Activated T-helper 17 cell treated with anti-CD3 and anti-CD28 coated beads, Interleukin-2, amount 50 U/mL, for 72 hours (primary cell): ENCODE measurements at regions not wholly inside any gene's neighbourhood (a gene's known extent, or its start where the extent isn't known, plus 50 kb on each side); places are given as distances from the start of the nearest gene placed in this dataset.
A peak's percentile ranks its signal among the peaks of the same experiment; 100 is the strongest.

ENCODE experiments used
- ATAC-seq: fragments of 150-1000 bp; cut with Tn5 transposase; replicated peaks from 2 replicates; pipeline ENCODE4 v1.10.0; 2021; ENCODE audit warnings: mild to moderate bottlenecking, moderate library complexity
- H3K27ac Mint-ChIP-seq: one replicate; pipeline ENCODE4 v1.8.0; 2022; ENCODE audit warnings: mixed read lengths
- H3K27me3 Mint-ChIP-seq: one replicate; pipeline ENCODE4 v1.8.0; 2022; ENCODE audit warnings: mixed read lengths
- H3K36me3 Mint-ChIP-seq: one replicate; pipeline ENCODE4 v1.8.0; 2022; ENCODE audit warnings: low read depth, mild to moderate bottlenecking, mixed read lengths
- H3K4me1 Mint-ChIP-seq: one replicate; pipeline ENCODE4 v1.8.0; 2022; ENCODE audit warnings: mixed read lengths
- H3K4me3 Mint-ChIP-seq: one replicate; pipeline ENCODE4 v1.8.0; 2022; ENCODE audit warnings: mild to moderate bottlenecking, mixed read lengths
- H3K9me3 Mint-ChIP-seq: one replicate; pipeline ENCODE4 v1.8.0; 2022; ENCODE audit warnings: mixed read lengths

DNA sequence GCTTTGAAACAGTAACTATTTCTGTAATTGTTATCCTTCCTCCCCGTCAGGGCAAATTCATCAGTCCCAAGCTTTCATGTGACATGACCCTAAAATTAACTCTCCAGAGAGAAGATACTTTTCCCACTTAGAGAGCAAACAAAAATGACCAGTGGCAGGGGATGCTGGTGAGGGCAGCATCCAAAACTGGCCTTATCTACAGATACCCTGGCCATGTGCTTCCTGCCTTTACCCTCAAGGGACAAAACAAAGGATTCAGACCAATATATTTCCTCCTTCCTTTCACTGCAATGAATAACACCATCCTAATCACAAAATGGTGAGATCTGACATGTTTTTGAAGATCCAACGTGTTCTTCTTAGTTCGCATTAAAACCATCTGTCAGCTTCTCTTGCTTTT lies 267.2 kb downstream of the MAN2A1 start:
- Mint-ChIP-seq H3K9me3 (no peaks in the 10 kb centered on the region), H3K36me3 (no peaks in the 10 kb centered on the region), H3K4me1 (no peaks in the 10 kb centered on the region), H3K4me3 (no peak overlapping the region), H3K27ac (no peak overlapping the region), H3K27me3 (no peaks in the 10 kb centered on the region)
- ATAC-seq = no peak

DNA sequence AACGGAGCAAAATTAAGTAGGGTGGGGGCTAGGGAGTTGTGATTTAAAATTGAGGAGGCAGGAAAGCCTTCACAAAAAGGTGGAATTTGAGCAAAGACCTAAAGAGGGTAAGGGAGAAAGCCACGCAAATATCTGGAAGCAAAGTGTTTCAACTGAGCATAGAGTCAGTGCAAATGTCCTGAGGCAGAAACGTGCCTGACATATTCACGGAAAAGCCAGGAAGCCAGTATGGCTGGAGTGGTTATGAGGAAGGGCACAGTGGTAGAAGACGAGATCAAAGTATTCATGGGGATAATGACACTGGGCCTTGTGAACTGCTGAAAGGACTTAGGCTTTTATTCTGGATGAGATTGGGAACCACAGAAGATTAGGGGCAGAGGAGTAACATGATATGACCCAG lies 268.4 kb downstream of the MAN2A1 start:
- Mint-ChIP-seq H3K9me3 (no peaks in the 10 kb centered on the region), H3K4me3 (no peak overlapping the region), H3K36me3 (no peaks in the 10 kb centered on the region), H3K4me1 (no peaks in the 10 kb centered on the region), H3K27ac (no peak overlapping the region), H3K27me3 (no peaks in the 10 kb centered on the region)
- no peak for ATAC-seq

DNA sequence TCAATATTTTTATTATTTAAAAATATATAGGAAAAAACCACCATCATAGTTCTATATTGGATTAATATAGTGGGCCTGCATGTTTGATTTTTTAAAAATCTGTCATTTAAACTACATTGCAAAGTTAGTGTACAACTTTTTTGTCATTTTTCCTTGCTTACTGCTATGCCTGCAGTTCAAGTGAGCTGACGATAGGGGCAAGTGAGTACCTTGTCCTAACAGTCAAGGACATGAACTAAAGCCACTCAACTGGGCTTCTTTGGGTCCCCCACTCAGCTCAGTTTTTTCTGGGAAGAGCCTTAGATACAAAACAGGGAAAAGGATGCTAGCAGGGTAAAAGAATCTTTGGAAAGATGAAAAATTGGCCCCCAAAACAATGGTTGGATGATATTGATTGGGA lies 269.9 kb downstream of the MAN2A1 start:
- no peak for ATAC-seq
- Mint-ChIP-seq H3K9me3 (no peaks in the 10 kb centered on the region), H3K4me1 (no peaks in the 10 kb centered on the region), H3K36me3 (no peaks in the 10 kb centered on the region), H3K27ac (no peak overlapping the region), H3K4me3 (no peak overlapping the region), H3K27me3 (no peaks in the 10 kb centered on the region)

DNA sequence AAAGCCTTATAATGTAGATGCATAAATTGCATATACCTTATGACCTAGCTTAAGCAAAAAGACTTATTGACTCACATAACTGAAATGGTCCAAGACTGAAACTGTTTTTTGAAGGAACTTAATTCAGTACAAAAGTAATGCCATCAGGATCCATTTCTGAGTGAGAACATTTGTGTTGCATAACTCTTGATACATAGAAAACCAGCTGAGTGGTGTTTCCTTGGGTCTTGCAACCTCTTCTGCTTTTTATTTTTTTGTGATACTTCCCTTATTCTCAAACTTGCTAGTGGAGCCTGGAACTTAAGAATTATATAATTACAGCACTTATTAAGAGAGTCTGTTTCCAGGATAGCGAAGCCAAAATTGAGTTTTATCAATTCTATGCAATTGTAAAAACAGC lies 272.0 kb downstream of the MAN2A1 start:
- Mint-ChIP-seq H3K9me3 (no peaks in the 10 kb centered on the region), H3K27me3 (no peaks in the 10 kb centered on the region), H3K27ac (no peak overlapping the region), H3K36me3 (no peaks in the 10 kb centered on the region), H3K4me1 (no peaks in the 10 kb centered on the region), H3K4me3 (no peak overlapping the region)
- no peak for ATAC-seq

DNA sequence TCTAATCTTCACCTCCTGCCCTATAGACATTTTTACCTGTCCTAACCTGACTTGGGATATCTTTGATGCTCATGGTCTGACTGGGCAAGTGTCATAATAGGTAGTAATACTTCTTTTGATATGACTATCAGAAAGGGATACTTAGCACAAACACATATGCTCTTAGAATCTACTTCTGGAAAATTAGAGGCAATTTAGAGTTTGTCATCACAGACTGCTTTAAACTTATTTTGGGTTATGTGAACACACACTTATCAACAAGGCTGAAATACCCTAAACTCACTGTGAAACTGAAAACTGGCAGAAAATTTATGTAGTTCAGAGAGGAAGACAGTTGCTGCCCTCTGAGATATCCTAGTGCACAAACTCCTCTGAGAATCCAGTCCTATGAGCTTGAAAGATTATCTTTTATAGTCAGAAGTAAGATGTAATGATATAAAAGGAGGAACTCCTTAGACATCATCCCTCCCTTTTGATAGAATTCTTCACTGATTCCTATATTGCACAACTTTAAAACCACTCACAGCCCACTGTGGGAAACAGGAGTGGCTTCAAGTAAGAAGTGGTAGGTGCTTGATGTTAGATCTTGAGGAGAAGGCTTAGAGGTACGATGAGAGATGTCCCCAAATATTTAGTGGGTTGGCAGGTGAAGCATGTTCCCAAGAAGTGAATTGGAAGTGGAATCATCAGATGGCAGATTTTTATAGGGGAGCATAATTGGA lies 273.3 kb downstream of the MAN2A1 start:
- Mint-ChIP-seq H3K4me1 (no peaks in the 10 kb centered on the region), H3K36me3 (no peaks in the 10 kb centered on the region), H3K27me3 (no peaks in the 10 kb centered on the region), H3K4me3 (no peak overlapping the region), H3K9me3 (no peaks in the 10 kb centered on the region), H3K27ac (no peak overlapping the region)
- peak; percentile 31 for ATAC-seq

DNA sequence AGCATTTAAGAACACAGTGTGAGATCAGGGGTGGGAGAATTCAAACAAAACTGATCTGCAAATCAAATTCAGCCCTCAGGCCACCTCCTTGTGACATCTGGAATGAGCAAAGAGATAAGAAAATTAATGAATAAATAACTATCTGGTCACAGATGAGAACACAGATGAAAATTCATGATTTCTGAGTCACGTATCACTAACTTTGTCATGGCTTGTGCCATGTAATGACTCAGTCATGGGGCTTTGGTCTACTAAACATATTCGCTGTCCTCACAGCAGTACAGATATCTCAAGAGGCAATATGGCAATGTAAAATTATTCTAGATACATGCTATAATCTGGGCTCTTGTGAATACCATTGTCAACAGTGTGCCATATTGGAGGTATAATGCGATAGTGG lies 274.4 kb downstream of the MAN2A1 start:
- no peaks in the 10 kb centered on the region for H3K27me3 Mint-ChIP-seq
- H3K4me3 Mint-ChIP-seq = no peak overlapping the region
- no peaks in the 10 kb centered on the region for H3K4me1 Mint-ChIP-seq
- H3K27ac Mint-ChIP-seq = no peak overlapping the region
- no peaks in the 10 kb centered on the region for H3K36me3 Mint-ChIP-seq
- ATAC-seq = peak; percentile 31
- H3K9me3 Mint-ChIP-seq = no peaks in the 10 kb centered on the region

DNA sequence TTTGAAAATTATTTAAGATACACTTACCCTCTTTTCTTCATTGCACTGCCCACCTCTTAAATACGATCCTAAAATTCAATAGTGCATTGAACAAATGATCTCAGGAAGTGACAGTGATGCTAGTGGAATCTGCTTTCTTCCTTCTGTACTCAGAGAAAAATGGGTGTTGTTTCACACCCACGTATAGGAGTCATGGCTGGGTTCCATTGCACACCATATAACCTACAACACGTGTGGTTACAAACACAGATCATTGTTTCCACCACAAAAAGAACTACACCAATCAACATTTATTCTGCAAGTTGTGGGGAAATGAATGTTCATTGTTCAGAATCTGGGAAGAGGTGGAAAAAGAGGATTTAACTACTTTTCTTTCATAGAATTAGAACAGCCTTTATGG lies 275.9 kb downstream of the MAN2A1 start:
- no peaks in the 10 kb centered on the region for H3K27me3 Mint-ChIP-seq
- no peaks in the 10 kb centered on the region for H3K36me3 Mint-ChIP-seq
- no peak overlapping the region for H3K27ac Mint-ChIP-seq
- H3K4me3 Mint-ChIP-seq = no peak overlapping the region
- no peaks in the 10 kb centered on the region for H3K4me1 Mint-ChIP-seq
- peak; percentile 37 for ATAC-seq
- no peaks in the 10 kb centered on the region for H3K9me3 Mint-ChIP-seq

DNA sequence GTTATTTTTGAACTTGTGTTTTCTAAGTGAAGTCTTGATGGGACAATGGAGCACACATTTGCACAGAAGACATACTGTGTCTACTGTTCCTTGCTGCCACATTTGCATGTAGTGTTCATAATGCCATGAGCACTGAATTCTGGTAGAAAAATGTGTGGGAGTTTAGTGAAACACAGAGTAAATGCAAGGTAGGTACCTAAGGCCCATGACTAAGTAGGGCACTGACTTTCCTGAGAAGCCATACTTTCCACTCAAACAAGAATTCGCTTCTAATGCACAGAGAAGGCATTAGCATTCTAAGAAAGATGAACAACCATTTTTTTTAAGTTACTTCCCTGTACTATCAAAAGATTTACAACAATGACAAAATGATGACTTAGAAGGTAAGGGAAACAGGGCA lies 282.2 kb downstream of the MAN2A1 start:
- Mint-ChIP-seq H3K36me3 (no peaks in the 10 kb centered on the region), H3K4me1 (no peaks in the 10 kb centered on the region)
- ATAC-seq = peak; percentile 90

DNA sequence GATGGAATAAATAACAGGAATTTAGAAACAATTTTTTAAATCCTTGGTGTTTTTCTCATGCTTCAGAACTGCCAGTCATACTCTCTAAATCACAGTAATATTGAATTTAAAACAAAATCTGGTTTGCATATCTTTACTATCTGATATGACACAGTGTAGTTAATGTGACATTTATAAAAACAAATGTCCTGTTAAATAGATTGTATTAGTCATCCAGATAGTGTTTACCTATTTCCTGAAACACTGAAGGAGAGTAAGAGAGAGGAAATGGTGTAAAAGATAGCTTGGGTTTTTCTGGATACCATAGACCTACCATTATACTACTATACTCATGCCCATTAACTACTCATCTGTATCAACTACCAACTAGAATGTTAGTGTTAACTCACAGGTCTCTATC lies 292.3 kb downstream of the MAN2A1 start:
- no peaks in the 10 kb centered on the region for H3K9me3 Mint-ChIP-seq
- no peak overlapping the region for H3K27ac Mint-ChIP-seq
- no peaks in the 10 kb centered on the region for H3K36me3 Mint-ChIP-seq
- H3K4me1 Mint-ChIP-seq = no peaks in the 10 kb centered on the region
- no peak for ATAC-seq
- H3K4me3 Mint-ChIP-seq = no peak overlapping the region
- no peaks in the 10 kb centered on the region for H3K27me3 Mint-ChIP-seq

More for the DNA sequence above, 282.2 kb downstream of the MAN2A1 start:
- Mint-ChIP-seq H3K9me3 (no peaks in the 10 kb centered on the region), H3K4me3 (no peak overlapping the region), H3K27ac (no peak overlapping the region), H3K27me3 (no peaks in the 10 kb centered on the region)

DNA sequence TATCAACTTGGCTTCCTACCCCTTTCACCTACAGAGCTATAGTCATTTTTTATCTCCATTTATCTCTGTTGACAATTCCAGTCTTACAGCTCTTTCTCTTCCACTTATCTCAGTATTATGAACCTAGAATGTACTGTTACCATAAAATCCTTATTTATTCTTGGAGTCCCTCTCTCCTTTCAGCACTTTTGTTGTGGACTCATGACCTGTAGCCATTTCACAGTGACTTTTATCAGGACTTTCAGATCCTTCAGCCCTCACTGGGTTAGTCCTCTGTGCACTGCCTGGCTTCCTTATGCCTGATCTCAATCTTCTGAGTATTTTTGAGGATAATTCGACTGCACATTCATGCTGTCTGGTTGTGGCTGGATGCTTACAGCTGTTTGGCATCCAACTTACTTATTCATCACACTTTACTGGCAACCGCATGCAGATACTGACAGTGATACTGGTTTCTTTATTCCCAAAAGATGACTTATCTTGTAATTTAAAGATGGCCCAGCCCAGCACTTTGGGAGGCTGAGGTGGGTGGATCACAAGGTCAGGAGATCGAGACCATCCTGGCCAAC lies 293.3 kb downstream of the MAN2A1 start:
- H3K36me3 Mint-ChIP-seq = no peaks in the 10 kb centered on the region
- H3K27ac Mint-ChIP-seq = no peak overlapping the region

DNA sequence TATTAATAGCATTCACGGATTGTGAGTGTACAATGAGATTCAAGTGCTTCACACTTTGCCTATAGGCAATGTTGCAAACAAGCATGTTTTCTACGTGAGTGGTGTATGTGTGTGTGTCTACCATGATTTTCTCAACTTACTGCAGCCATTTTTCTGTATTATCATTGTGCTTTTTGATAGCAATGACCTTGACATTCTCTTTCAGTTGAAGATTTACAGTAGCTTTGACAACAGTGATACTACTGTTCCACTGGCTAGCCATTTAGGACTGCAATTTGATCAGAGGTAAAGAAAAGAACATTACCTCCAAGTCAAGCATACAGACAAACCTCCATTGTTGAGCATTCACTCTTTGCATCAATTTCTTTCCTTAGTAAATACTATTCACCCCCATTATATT lies 297.0 kb downstream of the MAN2A1 start:
- H3K4me3 Mint-ChIP-seq = no peak overlapping the region
- no peak overlapping the region for H3K27ac Mint-ChIP-seq
- ATAC-seq = no peak
- H3K27me3 Mint-ChIP-seq = no peaks in the 10 kb centered on the region
- no peaks in the 10 kb centered on the region for H3K9me3 Mint-ChIP-seq
- no peaks in the 10 kb centered on the region for H3K36me3 Mint-ChIP-seq
- H3K4me1 Mint-ChIP-seq = no peaks in the 10 kb centered on the region

More for the DNA sequence above, 293.3 kb downstream of the MAN2A1 start:
- H3K4me3 Mint-ChIP-seq = no peak overlapping the region
- no peaks in the 10 kb centered on the region for H3K27me3 Mint-ChIP-seq
- ATAC-seq = no peak
- no peaks in the 10 kb centered on the region for H3K4me1 Mint-ChIP-seq
- no peaks in the 10 kb centered on the region for H3K9me3 Mint-ChIP-seq

DNA sequence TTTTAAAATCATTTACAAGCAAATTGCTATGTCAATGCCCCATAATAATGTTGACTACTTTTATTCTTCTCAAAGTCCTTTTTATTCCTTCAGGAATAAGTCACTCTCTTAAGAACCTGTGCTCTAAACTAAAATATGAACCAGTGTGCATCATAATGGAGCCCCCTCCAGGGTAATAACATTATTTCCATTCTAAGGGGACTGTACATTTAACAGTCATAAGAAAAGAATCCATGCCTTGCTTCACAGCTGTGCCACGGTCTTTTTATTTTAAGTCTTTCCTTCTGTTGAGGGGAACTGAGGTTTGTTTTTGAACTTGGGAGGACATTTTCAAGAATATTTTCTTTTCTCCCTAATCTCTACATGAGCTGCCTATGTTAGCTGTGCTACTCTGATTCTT lies 297.6 kb downstream of the MAN2A1 start:
- no peak for ATAC-seq
- Mint-ChIP-seq H3K27me3 (peaks cover 3% of the 10 kb centered on the region), H3K27ac (no peak overlapping the region), H3K4me3 (no peak overlapping the region), H3K4me1 (no peaks in the 10 kb centered on the region), H3K36me3 (no peaks in the 10 kb centered on the region), H3K9me3 (no peaks in the 10 kb centered on the region)

DNA sequence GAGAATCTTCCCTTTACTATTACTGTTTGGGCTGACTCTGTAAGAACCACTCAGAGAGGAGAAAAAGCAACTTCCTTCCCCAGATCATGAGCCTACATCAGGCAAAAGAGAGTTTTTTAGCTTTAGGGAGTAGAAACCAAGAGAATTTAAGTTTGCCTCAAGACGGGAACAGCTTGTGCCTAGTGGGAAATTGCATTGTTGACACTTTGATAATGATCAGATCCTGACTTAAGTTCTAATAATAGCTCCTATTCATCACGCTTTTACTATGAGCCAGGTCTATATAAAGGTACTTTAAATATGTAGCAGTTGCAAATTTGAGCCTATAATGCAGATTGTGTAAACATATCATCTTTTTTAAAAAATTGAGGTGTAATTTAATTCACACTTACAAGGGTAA lies 298.2 kb downstream of the MAN2A1 start:
- peaks cover 6% of the 10 kb centered on the region for H3K27me3 Mint-ChIP-seq
- H3K9me3 Mint-ChIP-seq = no peaks in the 10 kb centered on the region
- no peaks in the 10 kb centered on the region for H3K4me1 Mint-ChIP-seq
- ATAC-seq = no peak
- H3K36me3 Mint-ChIP-seq = no peaks in the 10 kb centered on the region
- no peak overlapping the region for H3K27ac Mint-ChIP-seq
- no peak overlapping the region for H3K4me3 Mint-ChIP-seq

DNA sequence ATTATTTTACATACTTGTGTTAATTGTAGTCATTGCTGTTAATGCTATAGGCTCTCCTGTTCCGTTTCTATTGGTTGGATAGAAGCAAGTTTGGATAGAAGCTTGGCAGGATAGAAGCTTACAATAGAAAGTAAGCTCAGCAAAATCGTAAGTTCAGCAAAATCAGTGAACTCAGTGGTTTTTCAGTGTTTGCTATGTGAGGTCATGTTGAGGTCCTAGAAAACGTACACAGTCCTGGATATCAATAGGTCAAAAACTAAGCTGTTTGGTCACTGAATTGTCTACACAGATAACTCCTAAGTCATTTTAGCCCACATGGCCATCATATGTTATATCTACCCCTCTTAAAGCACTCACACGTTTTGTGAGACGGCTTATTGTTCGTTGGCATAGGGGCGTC lies 299.4 kb downstream of the MAN2A1 start:
- peaks cover 6% of the 10 kb centered on the region for H3K27me3 Mint-ChIP-seq
- H3K4me1 Mint-ChIP-seq = no peaks in the 10 kb centered on the region
- H3K9me3 Mint-ChIP-seq = peaks cover 3% of the 10 kb centered on the region
- no peak overlapping the region for H3K27ac Mint-ChIP-seq
- no peak overlapping the region for H3K4me3 Mint-ChIP-seq
- H3K36me3 Mint-ChIP-seq = no peaks in the 10 kb centered on the region
- ATAC-seq = no peak

DNA sequence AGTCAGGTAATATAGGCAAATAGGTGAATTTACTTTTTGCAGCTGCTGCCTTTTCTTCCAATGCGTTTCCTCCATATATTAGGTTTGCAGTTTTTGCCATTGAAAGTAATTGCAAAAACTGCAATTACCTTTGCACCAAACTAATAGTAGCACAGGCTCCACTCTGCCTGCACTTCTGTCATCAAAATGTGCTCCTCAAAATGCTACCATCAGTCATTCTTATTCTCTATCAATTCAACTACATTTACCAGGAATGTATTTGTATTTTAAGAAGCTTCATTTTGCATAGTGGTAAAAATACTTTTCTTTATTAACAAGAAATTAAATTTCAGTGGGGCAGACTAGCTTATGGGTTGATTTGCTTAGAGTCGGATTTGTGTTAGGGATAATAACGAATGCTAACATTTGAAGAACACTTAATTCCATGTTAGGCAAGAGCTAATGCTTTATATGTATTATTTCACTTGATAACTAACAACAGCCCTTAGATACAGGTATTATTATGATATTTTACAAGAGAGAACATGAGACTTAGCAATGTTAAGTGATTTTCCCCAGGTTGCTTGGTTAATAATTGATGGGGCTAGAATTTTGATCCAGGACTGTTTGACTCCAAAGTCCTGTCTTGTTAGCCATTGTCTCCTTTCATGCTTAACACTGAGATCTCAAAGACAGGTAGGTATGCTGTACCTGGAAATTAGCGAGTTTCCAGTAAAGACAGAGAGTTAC lies 300.4 kb downstream of the MAN2A1 start:
- Mint-ChIP-seq H3K27me3 (peaks cover 6% of the 10 kb centered on the region), H3K36me3 (no peaks in the 10 kb centered on the region), H3K4me3 (no peak overlapping the region), H3K4me1 (no peaks in the 10 kb centered on the region), H3K9me3 (peaks cover 3% of the 10 kb centered on the region), H3K27ac (no peak overlapping the region)
- ATAC-seq = no peak
